ENCODE measurements at regions not wholly inside any gene's neighbourhood (a gene's known extent, or its start where the extent isn't known, plus 50 kb on each side); places are given as distances from the start of the nearest gene placed in this dataset.

DNA sequence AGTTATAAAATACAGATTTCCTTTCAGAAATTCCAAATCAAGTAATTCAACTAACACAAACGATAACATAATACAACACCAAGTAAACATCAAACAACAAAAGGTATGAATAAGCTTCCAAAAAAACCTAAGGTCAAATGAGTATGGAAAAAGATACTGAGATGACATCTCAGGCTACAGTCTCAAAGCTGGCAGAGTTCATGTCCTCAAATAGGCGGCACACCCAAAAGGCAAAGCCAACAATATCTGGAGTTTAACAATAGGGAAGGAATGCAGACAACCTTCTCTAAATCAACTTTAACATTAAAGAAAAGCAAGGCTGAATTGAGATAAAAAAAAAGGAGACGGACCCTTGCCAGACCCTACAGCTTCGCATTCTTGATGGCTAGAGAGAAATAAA is 346.6 kb downstream of the RSL24D1 start:
- TF ChIP-seq, protein P1, sequence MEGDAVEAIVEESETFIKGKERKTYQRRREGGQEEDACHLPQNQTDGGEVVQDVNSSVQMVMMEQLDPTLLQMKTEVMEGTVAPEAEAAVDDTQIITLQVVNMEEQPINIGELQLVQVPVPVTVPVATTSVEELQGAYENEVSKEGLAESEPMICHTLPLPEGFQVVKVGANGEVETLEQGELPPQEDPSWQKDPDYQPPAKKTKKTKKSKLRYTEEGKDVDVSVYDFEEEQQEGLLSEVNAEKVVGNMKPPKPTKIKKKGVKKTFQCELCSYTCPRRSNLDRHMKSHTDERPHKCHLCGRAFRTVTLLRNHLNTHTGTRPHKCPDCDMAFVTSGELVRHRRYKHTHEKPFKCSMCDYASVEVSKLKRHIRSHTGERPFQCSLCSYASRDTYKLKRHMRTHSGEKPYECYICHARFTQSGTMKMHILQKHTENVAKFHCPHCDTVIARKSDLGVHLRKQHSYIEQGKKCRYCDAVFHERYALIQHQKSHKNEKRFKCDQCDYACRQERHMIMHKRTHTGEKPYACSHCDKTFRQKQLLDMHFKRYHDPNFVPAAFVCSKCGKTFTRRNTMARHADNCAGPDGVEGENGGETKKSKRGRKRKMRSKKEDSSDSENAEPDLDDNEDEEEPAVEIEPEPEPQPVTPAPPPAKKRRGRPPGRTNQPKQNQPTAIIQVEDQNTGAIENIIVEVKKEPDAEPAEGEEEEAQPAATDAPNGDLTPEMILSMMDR (IDR thresholded peaks at IDR 0.05), result no peak
- TF ChIP-seq SIN3A (IDR thresholded peaks at IDR 0.05; ENCODE audit: borderline replicate concordance, low read depth, low read length) (no peak), MEF2A (IDR thresholded peaks at IDR 0.05; ENCODE audit: borderline replicate concordance, low read depth) (no peak), GABPA (IDR thresholded peaks at IDR 0.05; ENCODE audit: low read depth) (no peak), EZH2phosphoT487 (IDR thresholded peaks at IDR 0.05; ENCODE audit: borderline replicate concordance, low read depth) (no peak), TAF1 (IDR thresholded peaks at IDR 0.05; ENCODE audit: borderline replicate concordance, low read depth, low read length) (no peak), NRF1 (IDR thresholded peaks at IDR 0.05; ENCODE audit: low read depth, low read length) (no peak), RXRA (IDR thresholded peaks at IDR 0.05; ENCODE audit: borderline replicate concordance, low read depth) (no peak), EP300 (IDR thresholded peaks at IDR 0.05; ENCODE audit: borderline replicate concordance in 1 of 2, low read depth in 1 of 2, low read length in 1 of 2) (no peak), JUND (IDR thresholded peaks at IDR 0.05) (no peak)
- TF ChIP-seq, protein P2, sequence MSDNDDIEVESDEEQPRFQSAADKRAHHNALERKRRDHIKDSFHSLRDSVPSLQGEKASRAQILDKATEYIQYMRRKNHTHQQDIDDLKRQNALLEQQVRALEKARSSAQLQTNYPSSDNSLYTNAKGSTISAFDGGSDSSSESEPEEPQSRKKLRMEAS (IDR thresholded peaks at IDR 0.05; ENCODE audit: low read depth), result no peak
